A673 (cell line): ENCODE measurements at regions not wholly inside any gene's neighbourhood (a gene's known extent, or its start where the extent isn't known, plus 50 kb on each side); places are given as distances from the start of the nearest gene placed in this dataset.

Experiments used
- BruUV-seq: library from RNA; stranded (reverse); fragments of 400-500 nt; replicated peaks from 2 replicates; lab custom pipeline; 2021; lab: Mats Ljungman, UMichigan
- CTCF ChIA-PET: fragments of 300-600 bp; sonication (Branson Sonifier 250); formaldehyde crosslinking; loops from one replicate; lab custom pipeline; 2022; ENCODE audit warnings: antibody characterized with exemption; lab: Charles Lee
- POLR2A ChIA-PET: fragments of 300-600 bp; sonication (Branson Sonifier 250); formaldehyde crosslinking; loops from one replicate; lab custom pipeline; 2022; ENCODE audit warnings: antibody characterized with exemption; ENCODE audit not compliant: low non-redundant PET; lab: Charles Lee
- DNase-seq: peaks from one replicate; pipeline ENCODE4 v3.0.0-alpha.2; 2015; ENCODE audit warnings: low spot score
- H3K27ac ChIP-seq: fragments of 200-600 bp; sonication (generic); 2 replicates; pipeline ENCODE4 v1.5.1; 2016; ENCODE audit warnings: mixed run types, low read depth, mild to moderate bottlenecking, mixed read lengths, antibody characterized with exemption, low read length; ENCODE audit not compliant: poor library complexity, severe bottlenecking
- H3K27me3 ChIP-seq: fragments of 200-600 bp; sonication (generic); replicated peaks from 2 replicates; pipeline ENCODE4 v1.6.1; 2017; ENCODE audit warnings: mixed run types, low read depth, mild to moderate bottlenecking, mixed read lengths, antibody characterized with exemption, low read length; ENCODE audit not compliant: insufficient read depth, poor library complexity
- H3K36me3 ChIP-seq: fragments of 200-600 bp; sonication (generic); 2 replicates; pipeline ENCODE4 v1.6.1; 2016; ENCODE audit warnings: mixed run types, mild to moderate bottlenecking, mixed read lengths, antibody characterized with exemption, low read length; ENCODE audit not compliant: insufficient read depth, poor library complexity, severe bottlenecking
- H3K4me1 ChIP-seq: fragments of 200-600 bp; sonication (generic); 2 replicates; pipeline ENCODE4 v1.6.1; 2017; ENCODE audit warnings: mixed run types, mild to moderate bottlenecking, mixed read lengths, antibody characterized with exemption, low read length; ENCODE audit not compliant: insufficient read depth, poor library complexity, severe bottlenecking
- H3K4me3 ChIP-seq: fragments of 200-600 bp; sonication (generic); 2 replicates; pipeline ENCODE4 v1.5.1; 2016; ENCODE audit warnings: low read depth, mixed run types, mild to moderate bottlenecking, mixed read lengths, low read length; ENCODE audit not compliant: poor library complexity, severe bottlenecking
- H3K9me3 ChIP-seq: fragments of 200-600 bp; sonication (generic); 2 replicates; pipeline ENCODE4 v1.6.1; 2016; ENCODE audit warnings: mixed run types, low read depth, mild to moderate bottlenecking, mixed read lengths, antibody characterized with exemption, low read length; ENCODE audit not compliant: poor library complexity, severe bottlenecking
- EZH2 ChIP-seq: fragments of 200-600 bp; sonication (generic); IDR thresholded peaks from 2 replicates; pipeline ENCODE4 v1.6.1; 2017; ENCODE audit warnings: borderline replicate concordance, low read depth, mild to moderate bottlenecking, mixed read lengths, antibody characterized with exemption, low read length; ENCODE audit not compliant: poor library complexity, severe bottlenecking
- intact Hi-C: fragments of 100-400 bp; cut with micrococcal nuclease; formaldehyde crosslinking; loops from one replicate; pipeline ENCODE4 v1.10.0; 2022; ENCODE audit not compliant: unreplicated experiment
- TF ChIP-seq, protein P1 (sequence below): fragments of 300-800, 200-600 bp; sonication (generic); conservative IDR thresholded peaks from 2 replicates; pipeline ENCODE4 v1.5.1; 2017; ENCODE audit warnings: low read depth, mild to moderate bottlenecking, antibody characterized with exemption, low read length, moderate library complexity, mixed read lengths

DNA sequence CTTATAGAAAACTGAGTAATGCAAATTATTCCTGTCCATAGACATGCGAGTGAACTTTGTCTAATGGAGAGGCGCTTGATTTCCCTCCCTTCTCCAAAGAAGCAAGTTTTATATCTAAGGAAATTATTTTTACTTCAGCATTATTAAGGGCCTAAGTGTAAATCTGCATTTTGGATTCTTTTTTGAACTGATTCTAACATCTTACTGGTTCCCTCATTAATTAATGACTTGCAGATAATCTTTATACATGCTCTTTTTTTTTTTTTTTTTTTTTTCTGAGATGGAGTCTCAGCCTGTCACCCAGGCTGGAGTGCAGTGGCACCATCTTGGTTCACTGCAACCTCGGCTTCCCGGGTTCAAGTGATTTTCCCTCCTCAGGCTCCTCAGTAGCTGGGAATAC is 209.5 kb downstream of the TLE4 start:
- Histone ChIP-seq H3K27ac (no peak overlapping the region), H3K9me3 (no peaks in the 10 kb centered on the region), H3K4me3 (no peak overlapping the region), H3K36me3 (no peaks in the 10 kb centered on the region), H3K27me3 (no peaks in the 10 kb centered on the region), H3K4me1 (no peaks in the 10 kb centered on the region)
- no peak for DNase-seq
- CTCF ChIA-PET, result no interaction called here
- POLR2A ChIA-PET, result no interaction called here
- BruUV-seq, result no TSS peak
- TF ChIP-seq EZH2, result no peak
- TF ChIP-seq, protein P1, sequence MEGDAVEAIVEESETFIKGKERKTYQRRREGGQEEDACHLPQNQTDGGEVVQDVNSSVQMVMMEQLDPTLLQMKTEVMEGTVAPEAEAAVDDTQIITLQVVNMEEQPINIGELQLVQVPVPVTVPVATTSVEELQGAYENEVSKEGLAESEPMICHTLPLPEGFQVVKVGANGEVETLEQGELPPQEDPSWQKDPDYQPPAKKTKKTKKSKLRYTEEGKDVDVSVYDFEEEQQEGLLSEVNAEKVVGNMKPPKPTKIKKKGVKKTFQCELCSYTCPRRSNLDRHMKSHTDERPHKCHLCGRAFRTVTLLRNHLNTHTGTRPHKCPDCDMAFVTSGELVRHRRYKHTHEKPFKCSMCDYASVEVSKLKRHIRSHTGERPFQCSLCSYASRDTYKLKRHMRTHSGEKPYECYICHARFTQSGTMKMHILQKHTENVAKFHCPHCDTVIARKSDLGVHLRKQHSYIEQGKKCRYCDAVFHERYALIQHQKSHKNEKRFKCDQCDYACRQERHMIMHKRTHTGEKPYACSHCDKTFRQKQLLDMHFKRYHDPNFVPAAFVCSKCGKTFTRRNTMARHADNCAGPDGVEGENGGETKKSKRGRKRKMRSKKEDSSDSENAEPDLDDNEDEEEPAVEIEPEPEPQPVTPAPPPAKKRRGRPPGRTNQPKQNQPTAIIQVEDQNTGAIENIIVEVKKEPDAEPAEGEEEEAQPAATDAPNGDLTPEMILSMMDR, result no peak
- intact Hi-C loops, result no loop called here

DNA sequence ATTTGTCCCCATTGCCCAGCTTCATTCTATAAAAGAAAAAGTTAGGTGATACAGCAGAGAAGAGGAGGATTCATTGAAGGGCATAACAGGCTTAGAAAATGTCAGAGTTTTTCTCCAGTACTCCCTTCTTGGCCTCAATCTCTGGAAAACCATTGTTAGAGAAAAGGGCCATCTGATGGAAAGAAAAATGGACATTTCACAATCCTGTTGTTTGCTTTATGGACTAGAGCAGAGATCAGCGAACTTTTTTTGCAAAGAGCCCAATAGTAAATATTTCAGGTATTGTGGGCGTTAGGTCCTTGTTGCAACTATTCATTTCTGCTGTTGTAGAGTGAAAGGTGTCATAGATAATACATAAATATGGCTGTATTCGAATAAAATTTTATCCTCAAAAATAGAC is 208.8 kb downstream of the TLE4 start:
- TF ChIP-seq EZH2, result no peak
- no peaks in the 10 kb centered on the region for H3K9me3 ChIP-seq
- H3K4me3 ChIP-seq, result no peak overlapping the region
- H3K27ac ChIP-seq, result no peak overlapping the region
- intact Hi-C loops, result no loop called here
- ChIA-PET CTCF (no interaction called here), POLR2A (no interaction called here)
- H3K36me3 ChIP-seq, result no peaks in the 10 kb centered on the region
- no peaks in the 10 kb centered on the region for H3K4me1 ChIP-seq
- BruUV-seq, result no TSS peak
- H3K27me3 ChIP-seq, result no peaks in the 10 kb centered on the region
- no peak for DNase-seq

DNA sequence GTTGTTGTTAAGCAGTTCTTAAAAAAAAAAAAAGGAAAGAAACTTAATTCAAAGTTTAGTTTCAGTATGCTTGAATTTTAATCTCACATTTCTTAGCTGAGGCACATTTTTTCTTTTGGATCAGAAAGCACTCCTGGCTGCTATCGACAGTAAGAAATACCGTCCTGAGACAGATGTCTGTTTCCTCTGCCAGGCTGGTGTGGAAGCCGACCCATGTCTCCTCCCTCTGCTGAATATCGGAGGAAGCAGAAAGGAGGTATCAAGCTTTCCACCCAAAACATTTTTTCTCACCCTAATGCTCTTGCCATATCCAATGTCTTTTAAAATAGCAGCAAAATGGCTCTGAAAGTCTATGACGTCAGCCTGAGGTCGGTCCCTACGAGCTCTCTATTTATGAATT is 208.1 kb downstream of the TLE4 start:
- Histone ChIP-seq H3K4me3 (no peak overlapping the region), H3K27ac (no peak overlapping the region), H3K9me3 (no peaks in the 10 kb centered on the region), H3K4me1 (no peaks in the 10 kb centered on the region), H3K27me3 (peaks cover 3% of the 10 kb centered on the region), H3K36me3 (no peaks in the 10 kb centered on the region)
- intact Hi-C loops, result no loop called here
- TF ChIP-seq, protein P1, result no peak
- no peak for TF ChIP-seq EZH2
- no peak for DNase-seq
- no TSS peak for BruUV-seq
- ChIA-PET POLR2A (no interaction called here), CTCF (no interaction called here)

DNA sequence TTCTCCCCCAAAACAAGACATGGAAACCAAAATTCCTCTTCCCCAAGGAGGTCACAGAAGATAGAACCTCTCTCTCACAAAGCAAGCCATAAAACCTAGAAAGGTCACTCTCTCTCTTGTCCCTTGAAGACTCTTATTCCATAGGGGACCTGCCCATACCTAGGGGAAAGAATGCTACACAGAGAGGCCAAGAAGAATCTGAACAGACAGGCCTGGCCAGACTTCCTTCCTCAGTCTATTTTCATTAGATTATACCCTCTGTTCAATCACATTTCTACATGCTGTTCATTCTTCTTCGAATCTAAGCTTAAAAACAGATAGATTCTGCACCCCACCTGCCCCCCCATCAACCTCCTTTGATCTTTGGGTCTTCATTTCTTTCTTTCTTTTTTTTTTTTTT is 206.8 kb downstream of the TLE4 start:
- no peak for DNase-seq
- Histone ChIP-seq H3K9me3 (no peaks in the 10 kb centered on the region), H3K27ac (no peak overlapping the region), H3K4me1 (no peaks in the 10 kb centered on the region), H3K4me3 (no peak overlapping the region), H3K27me3 (peaks cover 10% of the 10 kb centered on the region), H3K36me3 (no peaks in the 10 kb centered on the region)
- intact Hi-C loops, result no loop called here
- ChIA-PET CTCF (no interaction called here), POLR2A (no interaction called here)
- no TSS peak for BruUV-seq
- no peak for TF ChIP-seq EZH2
- TF ChIP-seq, protein P1, result no peak
